MCF 10A (cell line): ENCODE measurements at regions not wholly inside any gene's neighbourhood (a gene's known extent, or its start where the extent isn't known, plus 50 kb on each side); places are given as distances from the start of the nearest gene placed in this dataset.
A peak's percentile ranks its signal among the peaks of the same experiment; 100 is the strongest.

Experiments
- BruUV-seq: library from RNA; stranded (reverse); fragments of 400-500 nt; replicated peaks from 2 replicates; lab custom pipeline; 2021; lab: Mats Ljungman, UMichigan
- CTCF ChIA-PET: fragments of 300-600 bp; sonication (Branson Sonifier 250); formaldehyde crosslinking; extraction: SDS; loops from one replicate; lab custom pipeline; 2021; ENCODE audit warnings: antibody characterized with exemption, inconsistent platforms; lab: Yijun Ruan, JAX
- POLR2A ChIA-PET: fragments of 300-600, 350-650 bp; sonication (Branson Sonifier 250); formaldehyde crosslinking; extraction: SDS; loops from one replicate; lab custom pipeline; 2020; ENCODE audit warnings: antibody characterized with exemption, inconsistent platforms; lab: Yijun Ruan, JAX
- DNase-seq: peaks from one replicate; pipeline ENCODE4 v3.0.0-alpha.2; 2018; ENCODE audit not compliant: unreplicated experiment
- H3K27ac Mint-ChIP-seq: one replicate; pipeline ENCODE4 v1.8.0; 2022; ENCODE audit warnings: mild to moderate bottlenecking, low read depth, mixed read lengths; ENCODE audit not compliant: unreplicated experiment
- H3K27me3 Mint-ChIP-seq: one replicate; pipeline ENCODE4 v1.8.0; 2022; ENCODE audit warnings: mixed read lengths; ENCODE audit not compliant: insufficient read depth, unreplicated experiment
- H3K36me3 Mint-ChIP-seq: one replicate; pipeline ENCODE4 v1.8.0; 2022; ENCODE audit warnings: mild to moderate bottlenecking, moderate library complexity, mixed read lengths; ENCODE audit not compliant: insufficient read depth, unreplicated experiment
- H3K4me1 Mint-ChIP-seq: one replicate; pipeline ENCODE4 v1.8.0; 2022; ENCODE audit warnings: mixed read lengths; ENCODE audit not compliant: insufficient read depth, unreplicated experiment
- H3K4me3 Mint-ChIP-seq: one replicate; pipeline ENCODE4 v1.8.0; 2022; ENCODE audit warnings: mild to moderate bottlenecking, moderate library complexity, mixed read lengths; ENCODE audit not compliant: unreplicated experiment
- H3K9me3 Mint-ChIP-seq: one replicate; pipeline ENCODE4 v1.8.0; 2022; ENCODE audit warnings: mixed read lengths; ENCODE audit not compliant: unreplicated experiment
- intact Hi-C: fragments of 100-400 bp; cut with micrococcal nuclease; formaldehyde crosslinking; loops from 2 replicates; pipeline ENCODE4 v1.14.1; 2022
- TF ChIP-seq, protein P1 (sequence below): fragments of 200-600 bp; IDR thresholded peaks from one replicate; pipeline ENCODE4 v1.8.0; 2022; ENCODE audit warnings: antibody characterized with exemption, mild to moderate bottlenecking; ENCODE audit not compliant: unreplicated experiment

DNA sequence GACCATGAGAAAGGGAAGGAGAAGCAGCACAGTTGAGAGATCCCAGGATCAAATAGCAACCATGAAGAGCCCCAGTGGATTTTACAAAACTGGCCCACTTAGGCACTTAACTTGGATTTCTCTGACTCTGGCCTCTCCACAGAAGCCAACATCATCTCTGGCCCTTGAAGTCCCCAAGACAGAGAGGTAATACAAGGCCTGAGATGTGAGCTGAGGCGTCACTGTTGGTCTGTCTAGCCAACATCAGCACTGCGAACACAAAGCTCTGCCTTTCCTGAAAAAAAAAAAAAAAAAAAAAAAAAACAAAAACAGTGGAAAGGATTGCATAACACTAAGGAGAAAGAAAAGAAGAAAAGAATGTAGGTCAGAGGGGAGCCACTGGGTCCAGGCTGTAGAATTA is 378.3 kb downstream of the BRINP1 start:
- no peak for DNase-seq
- Mint-ChIP-seq H3K36me3 (no peaks in the 10 kb centered on the region), H3K4me1 (no peaks in the 10 kb centered on the region), H3K9me3 (peaks cover 43% of the 10 kb centered on the region), H3K27me3 (no peaks in the 10 kb centered on the region), H3K27ac (no peak overlapping the region), H3K4me3 (no peak overlapping the region)
- intact Hi-C loops, result no loop called here
- ChIA-PET CTCF (interaction anchor here (1.4 kb wide), 1 partner anchor 10 kb away, joined by 4 read pairs; no protein-coding TSS in a partner anchor), POLR2A (no interaction called here)
- TF ChIP-seq, protein P1, sequence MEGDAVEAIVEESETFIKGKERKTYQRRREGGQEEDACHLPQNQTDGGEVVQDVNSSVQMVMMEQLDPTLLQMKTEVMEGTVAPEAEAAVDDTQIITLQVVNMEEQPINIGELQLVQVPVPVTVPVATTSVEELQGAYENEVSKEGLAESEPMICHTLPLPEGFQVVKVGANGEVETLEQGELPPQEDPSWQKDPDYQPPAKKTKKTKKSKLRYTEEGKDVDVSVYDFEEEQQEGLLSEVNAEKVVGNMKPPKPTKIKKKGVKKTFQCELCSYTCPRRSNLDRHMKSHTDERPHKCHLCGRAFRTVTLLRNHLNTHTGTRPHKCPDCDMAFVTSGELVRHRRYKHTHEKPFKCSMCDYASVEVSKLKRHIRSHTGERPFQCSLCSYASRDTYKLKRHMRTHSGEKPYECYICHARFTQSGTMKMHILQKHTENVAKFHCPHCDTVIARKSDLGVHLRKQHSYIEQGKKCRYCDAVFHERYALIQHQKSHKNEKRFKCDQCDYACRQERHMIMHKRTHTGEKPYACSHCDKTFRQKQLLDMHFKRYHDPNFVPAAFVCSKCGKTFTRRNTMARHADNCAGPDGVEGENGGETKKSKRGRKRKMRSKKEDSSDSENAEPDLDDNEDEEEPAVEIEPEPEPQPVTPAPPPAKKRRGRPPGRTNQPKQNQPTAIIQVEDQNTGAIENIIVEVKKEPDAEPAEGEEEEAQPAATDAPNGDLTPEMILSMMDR, result no peak
- no TSS peak for BruUV-seq

DNA sequence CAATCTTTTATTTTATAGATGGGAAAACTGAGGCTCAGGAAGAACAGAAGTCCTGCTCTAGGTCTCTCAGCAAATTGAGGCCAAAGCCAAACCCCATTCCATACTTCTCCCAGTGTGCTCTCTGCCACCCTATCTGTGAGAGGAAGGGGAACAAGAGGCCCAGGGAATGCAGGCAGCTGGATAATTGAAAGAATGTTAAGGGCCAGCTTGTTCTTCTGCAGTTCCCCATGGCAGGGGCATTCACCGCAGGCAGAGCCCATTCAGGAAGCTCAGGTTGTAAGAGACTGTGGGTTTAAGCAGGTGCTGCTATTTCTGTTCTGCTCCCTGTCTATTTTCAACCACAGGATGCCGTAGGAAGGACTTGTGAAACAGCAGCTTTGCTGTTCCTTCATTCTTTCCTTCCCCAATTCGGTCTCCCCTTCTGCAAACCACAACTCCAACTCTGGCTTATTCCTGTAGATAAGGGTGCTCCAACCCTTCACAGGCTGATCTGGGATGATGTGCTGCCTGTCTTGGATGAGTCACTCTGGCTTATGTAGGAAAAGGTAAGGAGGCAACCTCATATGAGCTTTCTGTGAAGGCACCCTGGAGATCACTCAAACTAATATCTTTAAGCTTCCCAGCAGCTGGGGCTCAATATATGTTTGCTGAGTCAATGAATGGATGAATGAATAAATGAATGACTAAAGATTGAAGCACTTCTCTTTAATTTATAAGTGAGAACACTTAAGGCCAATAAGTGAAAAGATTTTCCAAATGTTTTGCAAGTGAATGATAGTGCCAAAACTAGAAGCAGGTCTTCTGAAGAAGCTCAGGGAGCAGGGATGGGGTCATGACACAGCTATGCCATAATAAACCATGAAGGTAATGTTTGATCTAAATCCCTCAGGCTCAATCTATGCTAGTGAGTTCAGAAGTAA is 377.6 kb downstream of the BRINP1 start:
- DNase-seq, result peak; percentile 23
- ChIA-PET CTCF (interaction anchor here (0.6 to 1.4 kb wide), 3 partner anchors 9 to 1446 kb away, joined by 3 to 5 read pairs (median 4); no protein-coding TSS in a partner anchor), POLR2A (no interaction called here)
- Mint-ChIP-seq H3K4me1 (no peaks in the 10 kb centered on the region), H3K27me3 (no peaks in the 10 kb centered on the region), H3K4me3 (no peak overlapping the region), H3K9me3 (peaks cover 36% of the 10 kb centered on the region), H3K27ac (no peak overlapping the region), H3K36me3 (no peaks in the 10 kb centered on the region)
- TF ChIP-seq, protein P1, result no peak
- intact Hi-C loops, result no loop called here
- no TSS peak for BruUV-seq

DNA sequence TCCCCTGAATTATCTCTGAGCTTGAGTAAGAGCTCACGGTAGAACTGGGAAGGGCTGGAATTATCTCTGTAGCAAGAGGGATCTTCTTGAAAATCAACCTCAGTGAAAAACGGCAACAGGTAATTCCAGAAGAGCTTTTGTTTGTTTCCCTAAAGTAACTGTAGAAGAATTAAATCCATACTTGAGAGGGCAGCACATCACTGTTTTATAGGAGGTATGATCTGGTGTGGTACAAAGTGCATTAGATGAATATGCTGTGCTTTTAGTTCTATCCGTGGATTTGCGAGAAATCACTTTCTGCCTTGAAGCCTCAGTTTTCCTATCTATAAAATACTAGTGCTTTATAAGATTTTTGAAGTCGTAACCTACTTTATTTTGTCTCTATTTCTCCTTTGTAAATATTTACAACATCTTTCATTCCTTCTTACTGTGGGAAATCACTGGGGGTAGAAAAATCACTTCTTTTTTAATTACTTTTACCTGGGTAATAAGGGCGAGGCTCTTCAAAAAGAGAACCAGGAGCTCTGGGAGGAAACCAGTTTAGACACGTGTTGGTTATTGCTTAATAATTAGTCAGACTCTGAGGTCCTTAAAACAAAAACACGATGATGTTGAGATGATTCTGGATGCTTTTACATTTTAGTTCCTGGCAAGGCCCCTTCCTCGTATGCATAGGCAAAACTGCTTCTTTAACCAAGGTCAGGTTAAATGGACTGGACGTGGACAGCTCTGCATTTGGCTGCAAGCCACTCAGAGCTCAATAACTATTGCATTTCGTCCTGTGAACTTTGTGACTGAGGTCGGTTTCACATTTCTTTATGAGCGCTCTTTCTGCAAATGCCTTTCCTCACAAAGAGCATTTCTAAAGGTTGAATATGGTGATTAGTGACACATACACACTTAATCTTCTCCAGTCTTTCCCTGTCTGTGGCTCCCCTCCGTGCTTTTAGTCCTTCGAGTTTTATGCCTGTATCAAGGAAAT is 376.1 kb downstream of the BRINP1 start:
- no TSS peak for BruUV-seq
- Mint-ChIP-seq H3K27ac (no peak overlapping the region), H3K9me3 (peaks cover 23% of the 10 kb centered on the region), H3K27me3 (no peaks in the 10 kb centered on the region), H3K4me3 (no peak overlapping the region), H3K36me3 (no peaks in the 10 kb centered on the region), H3K4me1 (no peaks in the 10 kb centered on the region)
- TF ChIP-seq, protein P1, result no peak
- intact Hi-C loops, result no loop called here
- ChIA-PET CTCF (interaction anchor here (0.6 kb wide), 1 partner anchor 61 kb away, joined by 3 read pairs; no protein-coding TSS in a partner anchor), POLR2A (no interaction called here)
- peak; percentile 40 for DNase-seq
